ENCODE measurements at regions not wholly inside any gene's neighbourhood (a gene's known extent, or its start where the extent isn't known, plus 50 kb on each side); places are given as distances from the start of the nearest gene placed in this dataset.
A peak's percentile ranks its signal among the peaks of the same experiment; 100 is the strongest.

DNA sequence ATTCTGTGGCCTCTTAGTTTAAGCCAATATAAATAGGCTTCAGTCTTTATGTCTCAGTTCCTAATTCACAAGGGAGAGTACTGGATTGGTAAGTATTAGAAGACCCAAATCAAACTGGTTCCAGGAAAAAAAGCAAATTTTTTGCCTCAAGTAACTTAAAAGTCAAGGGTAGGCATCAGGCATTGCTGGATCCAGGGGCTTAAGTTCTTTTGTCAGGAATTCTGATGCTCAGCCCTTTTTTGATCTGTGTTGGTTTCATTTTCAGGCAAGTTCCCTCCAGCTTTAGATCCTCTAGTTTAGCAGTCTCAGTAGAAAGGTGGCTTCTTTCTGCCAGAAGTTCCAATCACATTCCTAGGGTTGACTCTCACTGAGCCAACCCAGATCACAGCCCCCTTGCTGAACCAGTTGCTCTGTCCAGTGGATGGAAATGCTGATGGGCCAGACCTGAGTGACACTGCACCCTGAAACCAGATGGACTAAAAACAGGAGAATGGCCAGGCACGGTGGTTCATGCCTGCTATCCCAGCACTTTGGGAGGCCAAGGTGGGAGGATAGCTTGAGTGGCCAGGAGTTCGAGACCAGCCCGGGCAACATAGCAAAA lies 253.5 kb downstream of the SHQ1 start:
- H3K9ac ChIP-seq (ENCODE audit: low read length) = no peak overlapping the region
- Mint-ChIP-seq H3K36me3 (ENCODE audit: low read depth, unreplicated experiment) (peaks cover 2% of the 10 kb centered on the region), H3K4me3 (ENCODE audit: unreplicated experiment) (no peak overlapping the region), H3K9me3 (ENCODE audit: unreplicated experiment) (no peaks in the 10 kb centered on the region), H3K27me3 (ENCODE audit: low read depth, unreplicated experiment) (peaks cover 16% of the 10 kb centered on the region), H3K27ac (ENCODE audit: unreplicated experiment) (no peak overlapping the region), H3K4me1 (ENCODE audit: low read depth, unreplicated experiment) (peaks cover 31% of the 10 kb centered on the region)
- H2AFZ ChIP-seq (ENCODE audit: low read depth, low read length) = no peak overlapping the region
- no peaks in the 10 kb centered on the region for H4K20me1 ChIP-seq (ENCODE audit: insufficient read depth, low read length)
- DNase-seq (ENCODE audit: low read depth) (no peak), FAIRE-seq (no peak)
- peaks cover 21% of the 10 kb centered on the region for H3K4me1 ChIP-seq (ENCODE audit: insufficient read depth, low read length)
- no peak overlapping the region for H3K4me3 ChIP-seq (ENCODE audit: insufficient read depth, low read depth, low read length)
- TF ChIP-seq EZH2 (IDR thresholded peaks at IDR 0.05; ENCODE audit: insufficient read depth, low read length) = no peak
- H3K9me3 ChIP-seq (ENCODE audit: insufficient read depth, low read depth, low read length) = no peaks in the 10 kb centered on the region
- H3K27me3 ChIP-seq (ENCODE audit: insufficient read depth, low read length) = peaks cover 14% of the 10 kb centered on the region
- H3K79me2 ChIP-seq (ENCODE audit: insufficient read depth, low read length) = no peaks in the 10 kb centered on the region
- no peaks in the 10 kb centered on the region for H3K36me3 ChIP-seq (ENCODE audit: insufficient read depth, low read length)
- H3K4me2 ChIP-seq (ENCODE audit: low read length) = no peak overlapping the region
- no peak overlapping the region for H3K27ac ChIP-seq (ENCODE audit: low read depth, low read length)

DNA sequence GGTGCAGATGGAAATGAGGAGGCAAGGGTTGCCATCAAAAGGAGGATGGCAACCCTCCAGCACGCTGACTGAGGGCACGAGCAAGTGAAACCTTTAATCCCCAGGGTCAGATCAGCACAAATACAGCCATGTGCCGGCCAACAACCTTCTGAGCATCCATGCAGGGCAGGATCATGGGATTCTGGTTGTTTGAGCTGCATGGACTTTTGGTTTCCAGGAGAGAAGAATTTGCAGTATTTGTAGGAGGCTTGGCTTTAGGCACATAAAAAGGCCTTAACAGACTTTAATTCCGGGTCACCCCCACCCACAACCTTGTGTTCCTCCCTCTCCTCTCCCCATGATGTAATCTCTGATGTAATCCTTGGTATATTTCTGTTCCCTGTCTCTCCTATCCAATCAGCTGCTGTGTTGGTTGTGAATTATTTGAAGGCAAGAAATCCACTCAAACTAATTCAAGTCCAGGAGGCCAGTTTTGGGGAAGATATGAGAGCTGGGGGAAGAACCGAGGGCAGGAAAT lies 254.3 kb downstream of the SHQ1 start:
- Histone ChIP-seq H3K9ac (ENCODE audit: low read length) (no peak overlapping the region), H3K4me1 (ENCODE audit: insufficient read depth, low read length) (peaks cover 21% of the 10 kb centered on the region), H3K4me2 (ENCODE audit: low read length) (no peak overlapping the region), H3K27ac (ENCODE audit: low read depth, low read length) (no peak overlapping the region), H3K36me3 (ENCODE audit: insufficient read depth, low read length) (no peaks in the 10 kb centered on the region), H3K9me3 (ENCODE audit: insufficient read depth, low read depth, low read length) (no peaks in the 10 kb centered on the region), H3K4me3 (ENCODE audit: insufficient read depth, low read depth, low read length) (no peak overlapping the region), H4K20me1 (ENCODE audit: insufficient read depth, low read length) (no peaks in the 10 kb centered on the region), H3K27me3 (ENCODE audit: insufficient read depth, low read length) (peaks cover 9% of the 10 kb centered on the region), H3K79me2 (ENCODE audit: insufficient read depth, low read length) (no peaks in the 10 kb centered on the region), H2AFZ (ENCODE audit: low read depth, low read length) (no peak overlapping the region)
- peak overlapping the region; percentile 44 for H3K27ac Mint-ChIP-seq (ENCODE audit: unreplicated experiment)
- H3K4me1 Mint-ChIP-seq (ENCODE audit: low read depth, unreplicated experiment) = peaks cover 31% of the 10 kb centered on the region
- peaks cover 2% of the 10 kb centered on the region for H3K36me3 Mint-ChIP-seq (ENCODE audit: low read depth, unreplicated experiment)
- H3K9me3 Mint-ChIP-seq (ENCODE audit: unreplicated experiment) = no peaks in the 10 kb centered on the region
- H3K27me3 Mint-ChIP-seq (ENCODE audit: low read depth, unreplicated experiment) = peaks cover 10% of the 10 kb centered on the region
- FAIRE-seq (no peak), DNase-seq (ENCODE audit: low read depth) (peak; percentile 3)
- TF ChIP-seq EZH2 (IDR thresholded peaks at IDR 0.05; ENCODE audit: insufficient read depth, low read length) = no peak
- TF ChIP-seq, protein P1, sequence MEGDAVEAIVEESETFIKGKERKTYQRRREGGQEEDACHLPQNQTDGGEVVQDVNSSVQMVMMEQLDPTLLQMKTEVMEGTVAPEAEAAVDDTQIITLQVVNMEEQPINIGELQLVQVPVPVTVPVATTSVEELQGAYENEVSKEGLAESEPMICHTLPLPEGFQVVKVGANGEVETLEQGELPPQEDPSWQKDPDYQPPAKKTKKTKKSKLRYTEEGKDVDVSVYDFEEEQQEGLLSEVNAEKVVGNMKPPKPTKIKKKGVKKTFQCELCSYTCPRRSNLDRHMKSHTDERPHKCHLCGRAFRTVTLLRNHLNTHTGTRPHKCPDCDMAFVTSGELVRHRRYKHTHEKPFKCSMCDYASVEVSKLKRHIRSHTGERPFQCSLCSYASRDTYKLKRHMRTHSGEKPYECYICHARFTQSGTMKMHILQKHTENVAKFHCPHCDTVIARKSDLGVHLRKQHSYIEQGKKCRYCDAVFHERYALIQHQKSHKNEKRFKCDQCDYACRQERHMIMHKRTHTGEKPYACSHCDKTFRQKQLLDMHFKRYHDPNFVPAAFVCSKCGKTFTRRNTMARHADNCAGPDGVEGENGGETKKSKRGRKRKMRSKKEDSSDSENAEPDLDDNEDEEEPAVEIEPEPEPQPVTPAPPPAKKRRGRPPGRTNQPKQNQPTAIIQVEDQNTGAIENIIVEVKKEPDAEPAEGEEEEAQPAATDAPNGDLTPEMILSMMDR (IDR thresholded peaks at IDR 0.05; ENCODE audit: insufficient read depth, low read depth, low read length) = no peak
- H3K4me3 Mint-ChIP-seq (ENCODE audit: unreplicated experiment) = no peak overlapping the region

DNA sequence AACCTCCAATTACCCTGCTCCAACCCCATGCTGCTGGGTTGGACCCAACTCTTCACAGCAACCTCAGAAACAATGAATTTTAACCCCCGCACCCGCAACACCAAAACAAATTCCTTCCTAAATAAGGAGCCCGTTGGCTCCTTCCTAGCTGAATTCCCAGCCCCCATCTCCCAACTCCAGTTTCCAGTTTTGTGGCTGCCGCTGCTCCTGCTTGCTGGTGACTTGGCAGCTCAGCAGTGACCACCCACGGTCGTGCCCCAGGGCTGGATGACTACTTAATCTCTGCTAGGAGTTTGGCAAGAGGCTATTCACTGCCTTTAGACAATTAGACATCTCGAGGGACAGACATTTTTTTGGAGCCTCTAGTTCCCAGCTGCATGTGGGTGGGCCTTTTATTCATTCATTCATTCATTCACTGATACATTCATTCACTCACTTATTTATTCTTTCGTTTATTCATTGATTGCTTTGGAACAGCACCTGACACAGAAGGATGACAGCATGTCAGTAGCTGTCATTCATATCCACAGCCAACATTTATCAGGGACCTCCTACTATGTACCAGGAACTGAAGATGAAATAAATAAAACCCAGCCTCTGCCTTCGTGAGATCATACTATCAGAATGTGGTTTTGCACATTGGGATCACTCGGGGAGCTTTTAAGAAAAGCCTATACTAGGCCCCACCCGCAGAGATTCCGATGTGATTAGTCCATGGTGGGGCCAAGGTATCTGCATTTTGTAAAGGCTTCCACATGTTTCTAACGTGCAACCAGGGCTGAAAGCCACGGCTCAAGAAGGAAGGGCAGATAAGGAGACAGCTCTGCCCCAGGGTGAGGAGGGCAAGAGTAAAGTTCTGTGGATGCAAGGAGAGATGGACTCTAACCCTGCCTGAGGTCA lies 256.5 kb downstream of the SHQ1 start:
- Histone ChIP-seq H4K20me1 (ENCODE audit: insufficient read depth, low read length) (no peaks in the 10 kb centered on the region), H3K9me3 (ENCODE audit: insufficient read depth, low read depth, low read length) (no peaks in the 10 kb centered on the region), H3K4me1 (ENCODE audit: insufficient read depth, low read length) (peaks cover 16% of the 10 kb centered on the region), H3K27ac (ENCODE audit: low read depth, low read length) (peak overlapping the region; percentile 15), H3K9ac (ENCODE audit: low read length) (peak overlapping the region; percentile 25), H3K4me2 (ENCODE audit: low read length) (peak overlapping the region; percentile 65), H2AFZ (ENCODE audit: low read depth, low read length) (peak overlapping the region; percentile 48), H3K27me3 (ENCODE audit: insufficient read depth, low read length) (no peaks in the 10 kb centered on the region), H3K4me3 (ENCODE audit: insufficient read depth, low read depth, low read length) (no peak overlapping the region), H3K36me3 (ENCODE audit: insufficient read depth, low read length) (no peaks in the 10 kb centered on the region), H3K79me2 (ENCODE audit: insufficient read depth, low read length) (no peaks in the 10 kb centered on the region)
- TF ChIP-seq, protein P1 (IDR thresholded peaks at IDR 0.05; ENCODE audit: insufficient read depth, low read depth, low read length) = no peak
- no peak for TF ChIP-seq EZH2 (IDR thresholded peaks at IDR 0.05; ENCODE audit: insufficient read depth, low read length)
- Mint-ChIP-seq H3K27me3 (ENCODE audit: low read depth, unreplicated experiment) (peaks cover 6% of the 10 kb centered on the region), H3K4me1 (ENCODE audit: low read depth, unreplicated experiment) (peaks cover 26% of the 10 kb centered on the region), H3K4me3 (ENCODE audit: unreplicated experiment) (no peak overlapping the region), H3K27ac (ENCODE audit: unreplicated experiment) (peak overlapping the region; percentile 91), H3K9me3 (ENCODE audit: unreplicated experiment) (no peaks in the 10 kb centered on the region), H3K36me3 (ENCODE audit: low read depth, unreplicated experiment) (peaks cover 2% of the 10 kb centered on the region)
- DNase-seq (ENCODE audit: low read depth) (peak; percentile 92), FAIRE-seq (peak; percentile 59)

All from astrocyte (in vitro differentiated cells and primary cell).